Activated CD4-positive, alpha-beta memory T cell treated with anti-CD3 and anti-CD28 coated beads, Interleukin-2, amount 10 ng/mL, durations not matched to agents 7 days and 5 days (primary cell): ENCODE measurements at regions not wholly inside any gene's neighbourhood (a gene's known extent, or its start where the extent isn't known, plus 50 kb on each side); places are given as distances from the start of the nearest gene placed in this dataset.
"Not testable (repeated sequence)": the region's sequence is repeated elsewhere in the genome, so short reads cannot be mapped to it uniquely, and the experiment has no call there.

Experiments
- CTCF ChIA-PET: fragments of 350-600 bp; sonication (Branson Sonifier 250); formaldehyde crosslinking; loops from one replicate; lab custom pipeline; 2021; ENCODE audit warnings: antibody characterized with exemption, inconsistent platforms; lab: Charles Lee
- POLR2A ChIA-PET: fragments of 350-600 bp; sonication (Branson Sonifier 250); formaldehyde crosslinking; loops from one replicate; lab custom pipeline; 2021; ENCODE audit warnings: antibody characterized with exemption; lab: Charles Lee
- DNase-seq: peaks from one replicate; pipeline ENCODE4 v3.0.0-alpha.2; 2020
- H3K27ac Mint-ChIP-seq: one replicate; pipeline ENCODE4 v1.8.0; 2021; ENCODE audit warnings: mild to moderate bottlenecking, mixed read lengths
- H3K27me3 Mint-ChIP-seq: one replicate; pipeline ENCODE4 v1.8.0; 2021; ENCODE audit warnings: mixed read lengths
- H3K36me3 Mint-ChIP-seq: one replicate; pipeline ENCODE4 v1.8.0; 2021; ENCODE audit warnings: low read depth, mixed read lengths
- H3K4me1 Mint-ChIP-seq: one replicate; pipeline ENCODE4 v1.8.0; 2021; ENCODE audit warnings: mixed read lengths
- H3K4me3 Mint-ChIP-seq: one replicate; pipeline ENCODE4 v1.8.0; 2021; ENCODE audit warnings: mild to moderate bottlenecking, mixed read lengths
- H3K9me3 Mint-ChIP-seq: one replicate; pipeline ENCODE4 v1.8.0; 2021; ENCODE audit warnings: mixed read lengths

DNA sequence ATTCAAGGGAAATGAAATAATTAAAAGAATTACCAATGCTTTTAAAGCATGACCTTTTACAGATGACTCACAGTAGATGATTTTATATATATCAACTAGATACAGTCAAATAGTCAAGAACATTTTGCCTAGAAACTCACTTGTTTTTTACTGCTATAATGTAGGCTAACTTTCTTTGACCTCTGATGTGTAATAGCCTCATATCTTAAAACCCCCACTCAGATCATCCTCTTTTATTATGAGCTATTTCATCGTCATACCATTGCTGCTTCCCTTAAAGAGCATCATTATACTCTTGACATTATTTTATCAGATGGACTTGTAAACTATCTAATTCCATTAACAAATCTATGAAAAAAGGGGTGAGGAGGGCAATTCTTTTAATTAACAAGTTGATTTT is 355.9 kb upstream of the AGA start:
- no peak for DNase-seq
- H3K36me3 Mint-ChIP-seq: no peaks in the 10 kb centered on the region
- no peaks in the 10 kb centered on the region for H3K9me3 Mint-ChIP-seq
- ChIA-PET CTCF (no interaction called here), POLR2A (no interaction called here)
- no peak overlapping the region for H3K4me3 Mint-ChIP-seq
- no peaks in the 10 kb centered on the region for H3K27me3 Mint-ChIP-seq
- no peaks in the 10 kb centered on the region for H3K4me1 Mint-ChIP-seq
- no peak overlapping the region for H3K27ac Mint-ChIP-seq

DNA sequence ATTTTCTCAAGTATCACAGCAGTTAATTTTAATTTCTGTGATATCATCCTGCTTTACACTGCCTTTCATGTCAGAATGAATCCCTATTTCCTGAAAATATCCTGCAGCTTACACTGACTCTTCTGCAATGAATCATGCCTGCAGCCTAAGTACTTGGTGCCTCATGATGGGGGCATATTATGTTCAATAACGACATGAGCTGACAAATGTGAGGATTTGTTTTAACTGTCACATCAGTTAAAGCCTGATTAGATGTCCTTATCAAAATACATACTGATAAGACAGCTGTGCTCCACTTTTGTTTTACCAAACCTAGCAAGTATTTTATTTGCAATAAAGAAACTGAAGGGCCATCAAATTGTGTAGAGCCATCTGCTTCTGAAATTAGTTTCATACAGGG is 359.9 kb upstream of the AGA start:
- no peaks in the 10 kb centered on the region for H3K27me3 Mint-ChIP-seq
- H3K36me3 Mint-ChIP-seq: no peaks in the 10 kb centered on the region
- no peak overlapping the region for H3K27ac Mint-ChIP-seq
- H3K4me3 Mint-ChIP-seq: no peak overlapping the region
- H3K4me1 Mint-ChIP-seq: no peaks in the 10 kb centered on the region
- no peaks in the 10 kb centered on the region for H3K9me3 Mint-ChIP-seq
- ChIA-PET POLR2A (no interaction called here), CTCF (no interaction called here)
- DNase-seq: no peak

DNA sequence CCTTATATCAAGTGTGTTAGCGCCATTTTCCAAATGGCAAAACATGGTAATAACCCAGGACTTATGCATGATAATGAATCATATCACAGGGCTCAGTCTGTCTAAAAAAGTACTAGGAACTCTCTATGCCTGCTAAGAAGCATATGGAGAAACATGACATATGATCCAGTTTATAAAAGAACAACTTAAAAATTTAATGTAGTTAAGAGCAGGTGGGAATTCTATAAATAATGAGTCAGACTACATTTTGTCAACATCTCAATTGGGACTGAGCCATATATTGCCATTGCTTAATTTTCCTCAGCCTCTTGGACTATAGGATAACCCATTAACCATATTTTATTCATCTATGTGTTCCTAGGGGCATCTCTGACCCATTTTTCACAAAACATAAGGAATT is 360.4 kb upstream of the AGA start:
- no peak overlapping the region for H3K4me3 Mint-ChIP-seq
- ChIA-PET CTCF (no interaction called here), POLR2A (no interaction called here)
- H3K9me3 Mint-ChIP-seq: no peaks in the 10 kb centered on the region
- no peaks in the 10 kb centered on the region for H3K27me3 Mint-ChIP-seq
- no peak overlapping the region for H3K27ac Mint-ChIP-seq
- DNase-seq: no peak
- no peaks in the 10 kb centered on the region for H3K4me1 Mint-ChIP-seq
- H3K36me3 Mint-ChIP-seq: no peaks in the 10 kb centered on the region

DNA sequence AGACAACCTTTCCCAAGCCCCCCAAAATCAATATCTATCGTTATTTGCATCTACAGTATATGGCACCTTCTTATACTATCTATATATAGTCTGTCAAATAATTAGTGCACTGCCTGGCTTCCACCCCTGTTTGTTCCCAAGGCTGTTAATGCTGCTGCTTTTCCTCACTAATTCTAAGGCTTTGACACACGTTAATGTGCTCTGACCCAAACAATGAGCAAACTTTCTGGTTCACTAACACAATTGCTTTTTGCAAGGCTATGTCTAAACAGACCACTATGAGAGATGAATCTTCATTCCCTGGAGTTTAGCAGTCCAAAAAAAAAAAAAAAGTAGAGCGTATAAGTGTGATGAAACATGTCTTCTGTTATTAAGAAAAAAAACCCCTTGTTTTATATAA is 360.9 kb upstream of the AGA start:
- CTCF ChIA-PET: no interaction called here
- H3K4me1 Mint-ChIP-seq: no peaks in the 10 kb centered on the region
- H3K36me3 Mint-ChIP-seq: no peaks in the 10 kb centered on the region
- no peak for DNase-seq
- no peaks in the 10 kb centered on the region for H3K9me3 Mint-ChIP-seq
- POLR2A ChIA-PET: no interaction called here
- no peaks in the 10 kb centered on the region for H3K27me3 Mint-ChIP-seq
- no peak overlapping the region for H3K4me3 Mint-ChIP-seq
- no peak overlapping the region for H3K27ac Mint-ChIP-seq

DNA sequence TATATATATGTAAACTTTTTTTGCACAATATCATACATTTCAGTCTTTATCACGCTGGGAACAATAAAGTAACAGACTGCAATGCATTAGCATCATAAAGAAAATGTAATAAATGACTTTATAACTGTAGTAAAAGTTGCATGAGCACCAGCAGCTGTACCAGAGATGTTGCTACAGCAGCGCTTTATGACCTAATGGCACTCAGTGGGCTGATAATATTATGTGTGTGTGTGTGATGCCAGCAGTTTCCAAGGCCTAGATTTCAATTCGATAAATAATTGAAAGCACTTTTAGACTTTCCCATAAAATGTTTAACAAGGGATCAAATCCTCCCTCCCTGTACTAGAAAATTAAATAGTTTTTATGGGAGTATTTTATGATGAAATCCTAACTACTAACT is 367.6 kb upstream of the AGA start:
- no peak for DNase-seq
- ChIA-PET CTCF (no interaction called here), POLR2A (no interaction called here)
- no peak overlapping the region for H3K4me3 Mint-ChIP-seq
- H3K36me3 Mint-ChIP-seq: no peaks in the 10 kb centered on the region
- H3K9me3 Mint-ChIP-seq: no peaks in the 10 kb centered on the region
- no peaks in the 10 kb centered on the region for H3K4me1 Mint-ChIP-seq
- no peak overlapping the region for H3K27ac Mint-ChIP-seq
- no peaks in the 10 kb centered on the region for H3K27me3 Mint-ChIP-seq

DNA sequence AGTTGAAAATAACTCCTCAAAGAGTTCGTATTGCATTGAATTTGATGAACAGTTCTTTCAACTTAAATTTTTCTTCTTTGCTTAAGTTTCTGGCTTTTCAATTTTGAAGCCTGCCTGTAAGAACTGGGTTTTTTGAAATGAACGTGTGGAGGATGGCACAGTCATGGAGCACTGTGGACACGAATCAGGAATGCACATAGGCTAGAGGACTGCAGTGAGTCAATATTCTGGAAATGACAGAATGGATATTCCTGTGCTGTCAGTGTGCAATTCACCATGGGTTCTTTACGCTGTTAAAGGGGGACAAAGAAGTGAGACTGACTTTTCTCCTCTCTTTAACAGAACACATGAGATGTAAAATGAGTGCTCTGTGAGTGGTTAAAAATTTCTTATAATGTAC is 368.0 kb upstream of the AGA start:
- Mint-ChIP-seq H3K4me1 (no peaks in the 10 kb centered on the region), H3K27ac (no peak overlapping the region), H3K27me3 (no peaks in the 10 kb centered on the region), H3K9me3 (no peaks in the 10 kb centered on the region), H3K36me3 (no peaks in the 10 kb centered on the region), H3K4me3 (no peak overlapping the region)
- no peak for DNase-seq
- ChIA-PET CTCF (no interaction called here), POLR2A (no interaction called here)

DNA sequence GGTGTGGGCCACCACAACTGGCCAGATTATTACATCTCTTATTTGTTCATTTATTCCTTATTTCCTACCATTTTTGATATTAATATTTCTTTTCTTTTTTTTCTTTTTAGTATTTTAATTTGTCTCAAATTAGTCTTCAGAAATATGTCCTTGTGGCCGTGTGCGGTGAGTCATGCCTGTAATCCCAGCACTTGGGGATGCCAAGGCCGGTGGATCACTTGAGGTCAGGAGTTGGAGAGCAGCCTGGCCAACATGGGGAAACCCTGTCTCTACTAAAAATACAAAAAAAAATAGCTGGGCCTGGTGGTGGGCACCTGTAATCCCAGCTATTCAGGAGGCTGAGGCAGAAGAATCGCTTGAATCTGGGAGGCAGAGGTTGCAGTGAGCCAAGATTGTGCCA is 376.2 kb upstream of the AGA start:
- H3K4me3 Mint-ChIP-seq, H3K36me3 Mint-ChIP-seq, H3K27ac Mint-ChIP-seq, H3K27me3 Mint-ChIP-seq, POLR2A ChIA-PET, H3K9me3 Mint-ChIP-seq, DNase-seq, CTCF ChIA-PET, H3K4me1 Mint-ChIP-seq: not testable (repeated sequence)

DNA sequence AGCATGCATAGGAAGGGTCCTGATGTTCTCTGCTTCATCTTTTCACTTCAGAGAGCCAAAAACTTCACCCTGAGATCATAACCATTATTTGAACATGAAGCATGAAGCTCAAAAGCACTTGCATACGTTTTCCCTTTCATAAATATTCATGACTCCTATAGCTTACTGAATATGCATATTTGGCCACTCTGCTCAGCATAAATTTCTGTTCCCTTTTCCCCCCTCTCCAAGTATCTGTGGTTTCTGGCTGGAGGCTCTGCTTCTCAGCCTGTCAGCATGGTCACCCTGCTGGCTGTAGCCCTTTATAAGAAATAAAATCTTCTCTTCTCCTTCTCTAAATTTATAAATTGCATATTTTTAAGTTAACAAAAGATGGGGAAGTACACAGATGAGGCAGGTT is 384.7 kb upstream of the AGA start:
- no peak for DNase-seq
- Mint-ChIP-seq H3K27me3 (no peaks in the 10 kb centered on the region), H3K36me3 (no peaks in the 10 kb centered on the region), H3K27ac (no peak overlapping the region), H3K4me3 (no peak overlapping the region), H3K4me1 (no peaks in the 10 kb centered on the region), H3K9me3 (peaks cover 2% of the 10 kb centered on the region)
- POLR2A ChIA-PET: no interaction called here
- CTCF ChIA-PET: no interaction called here

DNA sequence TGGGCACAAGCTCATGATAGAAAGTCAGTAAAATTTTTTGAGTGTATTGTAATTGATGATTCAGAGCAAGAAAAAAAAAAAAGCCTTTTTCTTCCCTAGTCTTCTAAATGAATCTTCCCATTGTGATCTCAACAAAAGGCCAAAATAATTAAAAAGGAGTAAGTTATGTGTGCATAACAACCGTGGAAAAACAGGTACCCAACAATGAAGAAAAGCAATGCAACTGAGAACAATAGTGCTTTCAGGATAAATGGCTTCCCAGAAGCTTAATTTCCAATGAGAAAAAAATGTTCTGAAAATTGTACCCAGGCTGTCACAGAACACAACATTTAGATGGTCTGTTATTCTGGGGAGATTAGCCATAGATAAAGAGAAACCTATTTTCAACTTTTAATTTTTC is 399.0 kb upstream of the AGA start:
- H3K27me3 Mint-ChIP-seq: no peaks in the 10 kb centered on the region
- no peaks in the 10 kb centered on the region for H3K9me3 Mint-ChIP-seq
- H3K4me1 Mint-ChIP-seq: no peaks in the 10 kb centered on the region
- H3K4me3 Mint-ChIP-seq: no peak overlapping the region
- POLR2A ChIA-PET: no interaction called here
- no peak overlapping the region for H3K27ac Mint-ChIP-seq
- no peak for DNase-seq
- H3K36me3 Mint-ChIP-seq: no peaks in the 10 kb centered on the region
- CTCF ChIA-PET: no interaction called here

DNA sequence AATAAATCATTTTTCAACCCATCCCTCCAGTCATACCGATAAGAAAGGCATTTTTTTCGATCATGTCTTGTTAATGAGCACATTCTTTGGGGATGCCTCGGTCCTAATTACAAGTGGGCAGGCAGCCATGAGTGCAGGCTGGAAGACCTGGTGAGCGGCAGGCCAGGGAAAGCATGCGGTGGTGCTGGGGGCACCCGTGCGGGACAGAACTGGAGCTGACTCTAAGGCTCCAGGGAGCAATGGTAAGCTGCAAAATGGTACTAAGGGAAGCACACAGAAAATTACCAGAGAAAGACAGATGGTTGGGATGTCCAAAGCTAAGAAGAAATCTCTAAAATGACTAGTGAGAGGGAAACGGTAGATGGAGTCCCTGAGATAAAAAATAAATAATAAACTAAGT is 411.0 kb upstream of the AGA start:
- ChIA-PET CTCF (no interaction called here), POLR2A (no interaction called here)
- H3K4me1 Mint-ChIP-seq: no peaks in the 10 kb centered on the region
- peaks cover 2% of the 10 kb centered on the region for H3K9me3 Mint-ChIP-seq
- H3K36me3 Mint-ChIP-seq: no peaks in the 10 kb centered on the region
- no peaks in the 10 kb centered on the region for H3K27me3 Mint-ChIP-seq
- H3K4me3 Mint-ChIP-seq: no peak overlapping the region
- no peak overlapping the region for H3K27ac Mint-ChIP-seq
- DNase-seq: no peak

DNA sequence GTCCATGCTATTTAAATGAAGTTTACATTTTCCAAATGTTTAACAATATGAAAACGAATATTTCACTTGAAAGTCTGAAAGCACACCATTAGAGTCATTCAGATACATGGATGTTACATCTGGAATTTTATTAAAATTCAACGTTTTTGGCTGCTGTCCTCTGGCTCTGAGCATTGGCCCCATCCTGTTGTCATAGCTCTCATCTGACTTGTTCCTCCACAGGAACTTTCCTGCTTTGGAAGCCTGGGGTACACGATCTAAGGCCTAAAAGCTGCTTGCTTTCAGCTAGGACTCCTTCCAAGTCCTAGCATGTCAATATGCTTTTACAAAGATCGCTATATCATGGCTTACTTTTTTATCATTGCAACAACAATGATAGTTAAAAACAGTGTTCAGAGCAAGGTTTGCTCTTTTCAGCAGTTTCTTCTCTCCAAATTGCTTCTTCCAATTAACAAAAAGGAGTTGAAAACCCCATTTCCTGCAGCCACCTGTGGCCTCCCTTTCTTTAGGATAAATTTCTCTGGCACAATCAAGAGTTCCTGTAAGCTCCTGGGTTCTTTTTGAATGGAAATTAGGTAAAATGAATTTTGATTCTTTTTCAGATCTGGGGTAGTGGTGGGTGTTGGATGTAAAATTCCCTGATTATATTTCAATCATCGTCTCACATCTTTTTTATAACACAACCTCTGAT is 413.4 kb upstream of the AGA start:
- POLR2A ChIA-PET: no interaction called here
- Mint-ChIP-seq H3K4me3 (no peak overlapping the region), H3K27ac (no peak overlapping the region), H3K27me3 (no peaks in the 10 kb centered on the region), H3K4me1 (no peaks in the 10 kb centered on the region), H3K9me3 (peaks cover 2% of the 10 kb centered on the region), H3K36me3 (no peaks in the 10 kb centered on the region)
- CTCF ChIA-PET: no interaction called here
- DNase-seq: no peak

DNA sequence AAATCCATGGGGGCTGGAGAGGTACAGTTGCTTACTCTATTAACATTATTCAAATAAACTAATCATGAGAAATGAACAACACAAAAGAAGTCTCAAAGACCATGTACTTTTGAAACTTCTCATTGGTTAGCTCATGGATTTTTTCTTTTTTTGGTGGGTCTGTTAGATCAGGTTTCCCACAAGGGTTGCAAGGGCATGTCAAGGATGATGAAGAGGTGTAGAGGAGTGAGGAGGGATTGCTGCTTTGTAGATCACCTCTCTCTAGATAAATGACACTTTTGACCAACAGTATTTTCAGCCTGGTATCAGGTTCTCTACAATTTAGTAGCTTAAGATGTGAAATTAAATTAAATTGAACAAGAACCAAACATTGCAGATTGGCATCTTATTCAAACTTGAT is 417.9 kb upstream of the AGA start:
- Mint-ChIP-seq H3K9me3 (no peaks in the 10 kb centered on the region), H3K27me3 (no peaks in the 10 kb centered on the region), H3K4me3 (no peak overlapping the region), H3K27ac (no peak overlapping the region), H3K36me3 (no peaks in the 10 kb centered on the region), H3K4me1 (no peaks in the 10 kb centered on the region)
- CTCF ChIA-PET: no interaction called here
- POLR2A ChIA-PET: no interaction called here
- no peak for DNase-seq

DNA sequence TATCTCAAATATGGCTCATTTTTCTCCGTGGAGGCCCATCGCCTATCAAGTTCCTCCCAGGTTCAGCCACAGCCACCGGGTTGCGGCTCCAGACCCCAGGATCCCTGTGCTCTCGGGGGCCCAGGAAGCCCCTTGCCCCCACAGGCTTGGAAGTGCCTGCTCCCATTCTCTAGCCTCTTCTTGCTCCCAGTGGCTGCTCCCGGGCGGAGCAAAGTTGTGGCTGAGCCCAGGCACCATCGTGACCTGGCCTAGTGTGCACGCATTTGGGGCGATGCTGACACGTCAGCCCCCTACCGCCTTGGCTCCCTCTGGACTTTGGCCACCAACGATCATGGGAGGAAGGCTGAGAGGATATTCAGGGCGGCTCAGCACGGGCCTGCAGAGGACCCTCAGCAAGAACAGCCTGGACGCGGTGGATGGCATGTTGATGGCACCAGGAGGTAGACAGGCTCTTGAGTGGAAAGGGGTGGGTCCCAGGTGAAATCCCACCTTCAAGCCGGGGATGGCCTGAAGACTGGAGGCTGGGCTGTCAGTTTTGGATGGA is 419.4 kb upstream of the AGA start:
- no peak overlapping the region for H3K27ac Mint-ChIP-seq
- no peaks in the 10 kb centered on the region for H3K9me3 Mint-ChIP-seq
- no peaks in the 10 kb centered on the region for H3K4me1 Mint-ChIP-seq
- H3K36me3 Mint-ChIP-seq: no peaks in the 10 kb centered on the region
- POLR2A ChIA-PET: no interaction called here
- H3K4me3 Mint-ChIP-seq: no peak overlapping the region
- DNase-seq: no peak
- no peaks in the 10 kb centered on the region for H3K27me3 Mint-ChIP-seq
- CTCF ChIA-PET: no interaction called here

DNA sequence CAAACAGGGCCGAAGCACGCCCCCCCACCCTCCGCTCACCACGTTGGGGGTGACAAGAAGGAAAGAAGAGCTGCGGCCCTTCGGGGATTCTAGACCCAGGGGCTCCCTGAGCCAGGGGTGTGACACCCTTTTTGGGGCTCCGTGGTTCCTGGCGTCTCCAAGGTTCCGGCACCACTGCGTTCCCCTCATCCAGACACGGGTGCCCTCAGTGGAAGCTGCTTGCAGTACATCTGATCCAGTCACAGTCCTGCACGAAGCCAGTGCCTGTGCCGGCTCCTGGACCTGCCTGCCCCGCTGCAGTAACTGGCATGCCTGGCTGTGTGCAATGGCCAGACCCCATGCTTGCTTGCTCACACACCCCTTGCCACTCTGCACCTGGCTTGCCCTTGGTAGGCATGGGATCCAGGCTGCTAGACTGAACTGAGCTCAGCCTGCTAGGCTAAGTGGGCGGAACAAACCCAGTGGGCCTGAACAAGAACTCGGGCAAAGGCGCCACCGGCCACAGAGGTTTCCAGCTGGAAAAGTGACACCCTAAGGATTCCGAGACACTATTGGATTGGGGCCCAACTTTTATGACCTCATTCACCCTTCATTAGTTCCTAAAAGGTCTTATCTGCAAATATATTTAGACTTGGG is 420.4 kb upstream of the AGA start:
- no peaks in the 10 kb centered on the region for H3K9me3 Mint-ChIP-seq
- ChIA-PET POLR2A (no interaction called here), CTCF (no interaction called here)
- H3K27me3 Mint-ChIP-seq: no peaks in the 10 kb centered on the region
- H3K36me3 Mint-ChIP-seq: no peaks in the 10 kb centered on the region
- H3K27ac Mint-ChIP-seq: no peak overlapping the region
- H3K4me1 Mint-ChIP-seq: no peaks in the 10 kb centered on the region
- H3K4me3 Mint-ChIP-seq: no peak overlapping the region
- DNase-seq: no peak
